GM23338 (cell line): ENCODE measurements at regions not wholly inside any gene's neighbourhood (a gene's known extent, or its start where the extent isn't known, plus 50 kb on each side); places are given as distances from the start of the nearest gene placed in this dataset.

Experiments used
- ATAC-seq: fragments of 200-7000 bp; cut with Tn5 transposase; 3 replicates; pipeline ENCODE4 v1.9.1; 2020
- DNase-seq: peaks from one replicate; pipeline ENCODE4 v3.0.0-alpha.2; 2015; ENCODE audit warnings: low spot score
- H2AFZ ChIP-seq: fragments of 200-600 bp; sonication (generic); 2 replicates; pipeline ENCODE4 v1.8.0; 2016; ENCODE audit warnings: antibody characterized with exemption, mild to moderate bottlenecking, moderate library complexity
- H3F3A ChIP-seq: fragments of 200-600 bp; sonication (generic); replicated peaks from 2 replicates; pipeline ENCODE4 v1.8.0; 2017; ENCODE audit warnings: antibody characterized with exemption, mixed run types, low read depth
- H3K27ac ChIP-seq: fragments of 200-600 bp; sonication (generic); 2 replicates; pipeline ENCODE4 v1.6.1; 2016; ENCODE audit warnings: low read depth
- H3K27me3 ChIP-seq: fragments of 200-600 bp; sonication (generic); 2 replicates; pipeline ENCODE4 v1.8.0; 2016; ENCODE audit warnings: mild to moderate bottlenecking, mixed run types, moderate library complexity; ENCODE audit not compliant: insufficient read depth
- H3K36me3 ChIP-seq: fragments of 200-600 bp; sonication (generic); 2 replicates; pipeline ENCODE4 v1.8.0; 2016; ENCODE audit warnings: mild to moderate bottlenecking; ENCODE audit not compliant: insufficient read depth
- H3K4me1 ChIP-seq: fragments of 200-600 bp; sonication (generic); 2 replicates; pipeline ENCODE4 v1.8.0; 2016; ENCODE audit warnings: mild to moderate bottlenecking, moderate library complexity; ENCODE audit not compliant: insufficient read depth
- H3K4me2 ChIP-seq: fragments of 200-600 bp; sonication (generic); 2 replicates; pipeline ENCODE4 v1.7.1; 2017; ENCODE audit warnings: mixed run types
- H3K4me3 ChIP-seq: fragments of 200-600 bp; sonication (generic); 2 replicates; pipeline ENCODE4 v1.6.1; 2016; ENCODE audit warnings: mixed run types
- H3K79me2 ChIP-seq: fragments of 200-600 bp; sonication (generic); replicated peaks from 2 replicates; pipeline ENCODE4 v1.8.0; 2017; ENCODE audit warnings: mild to moderate bottlenecking; ENCODE audit not compliant: insufficient read depth
- H3K9me2 ChIP-seq: fragments of 200-600 bp; sonication (generic); 2 replicates; pipeline ENCODE4 v1.8.0; 2017; ENCODE audit not compliant: insufficient read depth
- H4K20me1 ChIP-seq: fragments of 200-600 bp; sonication (generic); replicated peaks from 2 replicates; pipeline ENCODE4 v1.8.0; 2017; ENCODE audit warnings: mild to moderate bottlenecking; ENCODE audit not compliant: insufficient read depth
- H3K27ac Mint-ChIP-seq: 2 replicates; pipeline ENCODE4 v1.8.0; 2020; ENCODE audit warnings: inconsistent platforms, mild to moderate bottlenecking, moderate library complexity, mixed read lengths
- H3K27me3 Mint-ChIP-seq: 3 replicates; pipeline ENCODE4 v1.8.0; 2022; ENCODE audit warnings: low read depth, mild to moderate bottlenecking, moderate library complexity, mixed read lengths, inconsistent platforms; ENCODE audit not compliant: insufficient read depth, poor library complexity
- H3K36me3 Mint-ChIP-seq: 3 replicates; pipeline ENCODE4 v1.8.0; 2021; ENCODE audit warnings: low read depth, mild to moderate bottlenecking, inconsistent platforms, moderate library complexity, mixed read lengths
- H3K4me1 Mint-ChIP-seq: 3 replicates; pipeline ENCODE4 v1.8.0; 2020; ENCODE audit warnings: mild to moderate bottlenecking, inconsistent platforms, mixed read lengths
- H3K4me3 Mint-ChIP-seq: 3 replicates; pipeline ENCODE4 v1.8.0; 2021; ENCODE audit warnings: moderate library complexity, mild to moderate bottlenecking, inconsistent platforms, mixed read lengths
- H3K9me3 Mint-ChIP-seq: 3 replicates; pipeline ENCODE4 v1.8.0; 2020; ENCODE audit warnings: moderate library complexity, mild to moderate bottlenecking, inconsistent platforms, mixed read lengths
- CTCF ChIP-seq, 2 experiments: fragments of 200-600 bp in 1 of 2; sonication (generic) in 1 of 2; conservative IDR thresholded peaks; 2 replicates each; pipeline versions ENCODE4 v1.5.1 to v1.6.1; 2016 to 2017; ENCODE audit warnings: antibody characterized with exemption in 2 of 2, low read depth in 2 of 2, mild to moderate bottlenecking in 2 of 2, moderate library complexity in 1 of 2
- EZH2phosphoT487 ChIP-seq: fragments of 200-600 bp; sonication (generic); IDR thresholded peaks from one replicate; pipeline ENCODE4 v1.8.1; 2018; ENCODE audit warnings: antibody characterized with exemption; ENCODE audit not compliant: unreplicated experiment
- JUNB ChIP-seq: IDR thresholded peaks from one replicate; pipeline ENCODE4 v1.6.1; 2016; ENCODE audit warnings: antibody characterized with exemption; ENCODE audit not compliant: unreplicated experiment
- NANOG ChIP-seq: IDR thresholded peaks from 2 replicates; pipeline ENCODE4 v1.6.1; 2016; ENCODE audit warnings: antibody characterized with exemption, borderline replicate concordance
- POLR2AphosphoS5 ChIP-seq: IDR thresholded peaks from 2 replicates; pipeline ENCODE4 v1.6.1; 2016; ENCODE audit warnings: antibody characterized with exemption, low read depth
- STAT1 ChIP-seq: IDR thresholded peaks from one replicate; pipeline ENCODE4 v1.6.1; 2016; ENCODE audit warnings: antibody characterized with exemption; ENCODE audit not compliant: unreplicated experiment
- ZNF114 ChIP-seq: fragments of 250-450 bp; sonication (Bioruptor Pico); IDR thresholded peaks from 2 replicates; pipeline ENCODE4 v1.5.0; 2020; ENCODE audit warnings: mild to moderate bottlenecking, moderate library complexity
- ZNF331 ChIP-seq: fragments of 250-450 bp; sonication (Bioruptor Pico); IDR thresholded peaks from 2 replicates; pipeline ENCODE4 v1.5.0; 2020; ENCODE audit warnings: low read depth, mild to moderate bottlenecking, moderate library complexity
- ZNF462 ChIP-seq: fragments of 250-450 bp; sonication (Bioruptor Pico); IDR thresholded peaks from 2 replicates; pipeline ENCODE4 v1.5.0; 2020; ENCODE audit warnings: mild to moderate bottlenecking, moderate library complexity
- TF ChIP-seq, protein P1 (sequence below): IDR thresholded peaks from 2 replicates; pipeline ENCODE4 v1.6.1; 2016; ENCODE audit warnings: antibody characterized with exemption
- TF ChIP-seq, protein P2 (sequence below): IDR thresholded peaks from one replicate; pipeline ENCODE4 v1.6.1; 2018; ENCODE audit warnings: antibody characterized with exemption; ENCODE audit not compliant: unreplicated experiment

DNA sequence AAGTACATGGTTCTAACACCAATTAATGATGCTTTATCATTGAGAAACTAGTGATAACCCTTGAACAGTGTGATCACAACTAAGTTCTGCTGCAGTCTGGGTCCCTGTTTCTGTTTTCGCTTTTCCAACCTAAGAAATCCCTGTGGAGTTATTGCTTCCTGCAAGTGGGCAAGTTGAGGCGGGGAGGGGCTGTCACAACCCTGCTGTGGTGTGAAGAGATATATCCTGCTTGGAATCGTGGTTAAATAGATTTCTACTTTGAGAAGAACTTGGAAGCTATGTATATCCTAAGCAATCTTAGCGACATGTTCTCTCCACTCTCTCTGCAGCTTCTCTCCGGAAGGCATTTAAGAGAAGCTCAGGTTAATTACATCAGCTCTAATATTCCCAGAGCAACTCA, 1223.6 kb downstream of the EPHA7 start:
- Histone ChIP-seq H3K4me3 (no peak overlapping the region), H3K27me3 (no peaks in the 10 kb centered on the region), H3K27ac (no peak overlapping the region), H3K79me2 (no peaks in the 10 kb centered on the region), H3K4me2 (no peak overlapping the region), H3F3A (no peaks in the 10 kb centered on the region), H3K36me3 (0 out of 2 replicates have a peak, but pooled peaks cover 4% of the 10 kb centered on the region), H2AFZ (no peak overlapping the region), H3K4me1 (peaks cover 10% of the 10 kb centered on the region; the same call in 1 of the 2 replicates), H4K20me1 (no peaks in the 10 kb centered on the region), H3K9me2 (peaks cover 7% of the 10 kb centered on the region; the same call in 1 of the 2 replicates)
- H3K4me1 Mint-ChIP-seq = peaks cover 3% of the 10 kb centered on the region; the same call in 2 of the 3 replicates
- H3K27me3 Mint-ChIP-seq = no peaks in the 10 kb centered on the region
- peaks cover 7% of the 10 kb centered on the region; the same call in 2 of the 3 replicates for H3K36me3 Mint-ChIP-seq
- DNase-seq (no peak), ATAC-seq (no peak)
- peaks cover 13% of the 10 kb centered on the region; the same call in 2 of the 3 replicates for H3K9me3 Mint-ChIP-seq
- H3K27ac Mint-ChIP-seq = no peak overlapping the region
- no peak overlapping the region for H3K4me3 Mint-ChIP-seq
- TF ChIP-seq, protein P1, sequence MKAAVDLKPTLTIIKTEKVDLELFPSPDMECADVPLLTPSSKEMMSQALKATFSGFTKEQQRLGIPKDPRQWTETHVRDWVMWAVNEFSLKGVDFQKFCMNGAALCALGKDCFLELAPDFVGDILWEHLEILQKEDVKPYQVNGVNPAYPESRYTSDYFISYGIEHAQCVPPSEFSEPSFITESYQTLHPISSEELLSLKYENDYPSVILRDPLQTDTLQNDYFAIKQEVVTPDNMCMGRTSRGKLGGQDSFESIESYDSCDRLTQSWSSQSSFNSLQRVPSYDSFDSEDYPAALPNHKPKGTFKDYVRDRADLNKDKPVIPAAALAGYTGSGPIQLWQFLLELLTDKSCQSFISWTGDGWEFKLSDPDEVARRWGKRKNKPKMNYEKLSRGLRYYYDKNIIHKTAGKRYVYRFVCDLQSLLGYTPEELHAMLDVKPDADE = no peak
- TF ChIP-seq ZNF462 (CRISPR knock-in tag) (no peak), CTCF (conservative IDR thresholded peaks at IDR 0.05; ENCODE audit: low read depth in 2 of 2) (no peak), ZNF114 (CRISPR knock-in tag) (no peak), JUNB (no peak), EZH2phosphoT487 (no peak), NANOG (no peak), STAT1 (no peak), ZNF331 (CRISPR knock-in tag) (no peak), POLR2AphosphoS5 (no peak)
- TF ChIP-seq, protein P2, sequence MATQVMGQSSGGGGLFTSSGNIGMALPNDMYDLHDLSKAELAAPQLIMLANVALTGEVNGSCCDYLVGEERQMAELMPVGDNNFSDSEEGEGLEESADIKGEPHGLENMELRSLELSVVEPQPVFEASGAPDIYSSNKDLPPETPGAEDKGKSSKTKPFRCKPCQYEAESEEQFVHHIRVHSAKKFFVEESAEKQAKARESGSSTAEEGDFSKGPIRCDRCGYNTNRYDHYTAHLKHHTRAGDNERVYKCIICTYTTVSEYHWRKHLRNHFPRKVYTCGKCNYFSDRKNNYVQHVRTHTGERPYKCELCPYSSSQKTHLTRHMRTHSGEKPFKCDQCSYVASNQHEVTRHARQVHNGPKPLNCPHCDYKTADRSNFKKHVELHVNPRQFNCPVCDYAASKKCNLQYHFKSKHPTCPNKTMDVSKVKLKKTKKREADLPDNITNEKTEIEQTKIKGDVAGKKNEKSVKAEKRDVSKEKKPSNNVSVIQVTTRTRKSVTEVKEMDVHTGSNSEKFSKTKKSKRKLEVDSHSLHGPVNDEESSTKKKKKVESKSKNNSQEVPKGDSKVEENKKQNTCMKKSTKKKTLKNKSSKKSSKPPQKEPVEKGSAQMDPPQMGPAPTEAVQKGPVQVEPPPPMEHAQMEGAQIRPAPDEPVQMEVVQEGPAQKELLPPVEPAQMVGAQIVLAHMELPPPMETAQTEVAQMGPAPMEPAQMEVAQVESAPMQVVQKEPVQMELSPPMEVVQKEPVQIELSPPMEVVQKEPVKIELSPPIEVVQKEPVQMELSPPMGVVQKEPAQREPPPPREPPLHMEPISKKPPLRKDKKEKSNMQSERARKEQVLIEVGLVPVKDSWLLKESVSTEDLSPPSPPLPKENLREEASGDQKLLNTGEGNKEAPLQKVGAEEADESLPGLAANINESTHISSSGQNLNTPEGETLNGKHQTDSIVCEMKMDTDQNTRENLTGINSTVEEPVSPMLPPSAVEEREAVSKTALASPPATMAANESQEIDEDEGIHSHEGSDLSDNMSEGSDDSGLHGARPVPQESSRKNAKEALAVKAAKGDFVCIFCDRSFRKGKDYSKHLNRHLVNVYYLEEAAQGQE = no peak
